Trophoblast cell (in vitro differentiated cells and primary cell): ENCODE measurements at regions not wholly inside any gene's neighbourhood (a gene's known extent, or its start where the extent isn't known, plus 50 kb on each side); places are given as distances from the start of the nearest gene placed in this dataset.

ENCODE experiments used
- DNase-seq, 2 donors: peaks; one replicate each; pipeline ENCODE4 v3.0.0-alpha.2; 2016
- H2AFZ ChIP-seq: 2 replicates; pipeline ENCODE4 v1.6.1; 2013; ENCODE audit warnings: low read length, moderate library complexity, mild to moderate bottlenecking; ENCODE audit not compliant: insufficient read depth, poor library complexity
- H2AK5ac ChIP-seq: 2 replicates; pipeline ENCODE4 v1.6.1; 2013; ENCODE audit warnings: mild to moderate bottlenecking, low read length
- H2BK120ac ChIP-seq: 2 replicates; pipeline ENCODE4 v1.6.1; 2013; ENCODE audit warnings: low read length, mild to moderate bottlenecking, moderate library complexity; ENCODE audit not compliant: insufficient read depth, poor library complexity
- H2BK12ac ChIP-seq: 2 replicates; pipeline ENCODE4 v1.6.1; 2013; ENCODE audit warnings: mild to moderate bottlenecking, low read length, moderate library complexity
- H2BK5ac ChIP-seq: 2 replicates; pipeline ENCODE4 v1.6.1; 2013; ENCODE audit warnings: low read length, low read depth, moderate library complexity, mild to moderate bottlenecking; ENCODE audit not compliant: poor library complexity
- H3K14ac ChIP-seq: 2 replicates; pipeline ENCODE4 v1.6.1; 2013; ENCODE audit warnings: mild to moderate bottlenecking, low read length
- H3K18ac ChIP-seq: 2 replicates; pipeline ENCODE4 v1.6.1; 2013; ENCODE audit warnings: mild to moderate bottlenecking, low read length
- H3K23ac ChIP-seq: 2 replicates; pipeline ENCODE4 v1.6.1; 2013; ENCODE audit warnings: low read length
- H3K27ac ChIP-seq: 2 replicates; pipeline ENCODE4 v1.5.1; 2013; ENCODE audit warnings: low read depth, mild to moderate bottlenecking, inconsistent platforms, low read length, moderate library complexity
- H3K27me3 ChIP-seq: 2 replicates; pipeline ENCODE4 v1.6.1; 2013; ENCODE audit warnings: inconsistent platforms, mild to moderate bottlenecking, low read length, moderate library complexity; ENCODE audit not compliant: insufficient read depth
- H3K36me3 ChIP-seq, 2 experiments: 1 replicate in 1 of 2; 2 replicates in 1 of 2; pipeline ENCODE4 v1.6.1; 2013; ENCODE audit warnings: low read length in 2 of 2, mild to moderate bottlenecking in 2 of 2, moderate library complexity in 1 of 2; ENCODE audit not compliant: insufficient read depth in 2 of 2, control insufficient read depth in 1 of 2
- H3K4ac ChIP-seq: 2 replicates; pipeline ENCODE4 v1.6.1; 2013; ENCODE audit warnings: low read depth, mild to moderate bottlenecking, low read length, moderate library complexity
- H3K4me1 ChIP-seq, 2 experiments: 1 replicate in 1 of 2; 2 replicates in 1 of 2; pipeline ENCODE4 v1.6.1; 2013; ENCODE audit warnings: low read length in 2 of 2, mild to moderate bottlenecking in 2 of 2, moderate library complexity in 1 of 2; ENCODE audit not compliant: insufficient read depth in 2 of 2, control insufficient read depth in 1 of 2
- H3K4me2 ChIP-seq: 2 replicates; pipeline ENCODE4 v1.6.1; 2013; ENCODE audit warnings: inconsistent platforms, mild to moderate bottlenecking, low read length, moderate library complexity
- H3K4me3 ChIP-seq: 2 replicates; pipeline ENCODE4 v1.5.1; 2013; ENCODE audit warnings: mild to moderate bottlenecking, low read depth, low read length, inconsistent platforms
- H3K79me1 ChIP-seq: one replicate; pipeline ENCODE4 v1.6.1; 2013; ENCODE audit warnings: low read length
- H3K79me2 ChIP-seq: 2 replicates; pipeline ENCODE4 v1.6.1; 2013; ENCODE audit warnings: low read length, mild to moderate bottlenecking; ENCODE audit not compliant: control insufficient read depth, insufficient read depth, poor library complexity
- H3K9ac ChIP-seq: 2 replicates; pipeline ENCODE4 v1.6.1; 2013; ENCODE audit warnings: mild to moderate bottlenecking, low read length
- H3K9me3 ChIP-seq: 2 replicates; pipeline ENCODE4 v1.6.1; 2013; ENCODE audit warnings: low read depth, mild to moderate bottlenecking, control low read depth, inconsistent platforms, low read length; ENCODE audit not compliant: insufficient read depth
- H4K12ac ChIP-seq: 2 replicates; pipeline ENCODE4 v1.6.1; 2013; ENCODE audit warnings: low read depth, mild to moderate bottlenecking, low read length, moderate library complexity
- H4K8ac ChIP-seq: 2 replicates; pipeline ENCODE4 v1.6.1; 2013; ENCODE audit warnings: low read depth, mild to moderate bottlenecking, low read length, moderate library complexity
- H4K91ac ChIP-seq: one replicate; pipeline ENCODE4 v1.6.1; 2013; ENCODE audit warnings: low read depth, mild to moderate bottlenecking, low read length, moderate library complexity
- WGBS: extraction: QIAGEN DNeasy Blood & Tissue Kit; methylation state at CpG from one replicate; pipeline ENCODE4 v1.1.7; 2013; ENCODE audit warnings: missing lambda C conversion rate; ENCODE audit not compliant: insufficient read length, insufficient coverage; ENCODE audit errors: extremely low coverage; 5-methylcytosine and 5-hydroxymethylcytosine counted together

- no peak overlapping the region for H4K91ac ChIP-seq
- no peak overlapping the region for H2BK120ac ChIP-seq
- no peak overlapping the region for H3K9ac ChIP-seq
- no peak overlapping the region for H3K4me2 ChIP-seq
- no peaks in the 10 kb centered on the region for H3K79me2 ChIP-seq
- H3K14ac ChIP-seq = no peak overlapping the region
- no peak overlapping the region for H4K12ac ChIP-seq
- no peak overlapping the region for H3K4ac ChIP-seq
- H3K36me3 ChIP-seq = no peaks in the 10 kb centered on the region
- H2AFZ ChIP-seq = no peak overlapping the region
- H3K9me3 ChIP-seq = no peaks in the 10 kb centered on the region
- peaks cover 2% of the 10 kb centered on the region for H3K79me1 ChIP-seq
- no peak overlapping the region for H3K27ac ChIP-seq
- H3K23ac ChIP-seq = no peak overlapping the region
- no peak for DNase-seq
- no peak overlapping the region for H2BK5ac ChIP-seq
- no peak overlapping the region for H3K18ac ChIP-seq
- H3K4me1 ChIP-seq = peaks cover 0 to 5% of the 10 kb centered on the region in 2 experiments
- H3K27me3 ChIP-seq = no peaks in the 10 kb centered on the region
- no peak overlapping the region for H3K4me3 ChIP-seq
- no peak overlapping the region for H2AK5ac ChIP-seq
- H2BK12ac ChIP-seq = no peak overlapping the region
- H4K8ac ChIP-seq = no peak overlapping the region
Measured at GRCh38 chr20:39944861-39945260, 744.2 kb downstream of the MAFB start.

GRCh38 chr20:39943336-39943735 is 745.7 kb downstream of the MAFB start:
- Histone ChIP-seq H4K12ac (no peak overlapping the region), H3K4me3 (no peak overlapping the region), H3K18ac (no peak overlapping the region), H2BK12ac (no peak overlapping the region), H3K4me2 (no peak overlapping the region), H3K9ac (no peak overlapping the region), H2BK120ac (no peak overlapping the region), H3K27ac (no peak overlapping the region), H2AK5ac (no peak overlapping the region), H3K27me3 (no peaks in the 10 kb centered on the region), H2AFZ (no peak overlapping the region), H3K9me3 (no peaks in the 10 kb centered on the region), H3K14ac (no peak overlapping the region), H3K79me1 (peaks cover 2% of the 10 kb centered on the region), H2BK5ac (no peak overlapping the region), H3K4me1 (peaks cover 0 to 5% of the 10 kb centered on the region in 2 experiments), H3K36me3 (no peaks in the 10 kb centered on the region), H4K8ac (no peak overlapping the region), H4K91ac (no peak overlapping the region), H3K79me2 (no peaks in the 10 kb centered on the region), H3K23ac (no peak overlapping the region), H3K4ac (no peak overlapping the region)
- no CpG with 5 or more reads among the region's 6 CpGs for WGBS
- DNase-seq = peak in 1 of 2 donors; percentile 16

- Histone ChIP-seq H3K18ac (no peak overlapping the region), H2AK5ac (no peak overlapping the region), H2BK12ac (no peak overlapping the region), H2AFZ (no peak overlapping the region), H3K4me3 (no peak overlapping the region), H4K8ac (no peak overlapping the region), H3K4ac (no peak overlapping the region), H3K36me3 (no peaks in the 10 kb centered on the region), H3K9ac (no peak overlapping the region), H3K14ac (no peak overlapping the region), H3K27ac (no peak overlapping the region), H3K79me1 (peaks cover 2% of the 10 kb centered on the region), H3K9me3 (no peaks in the 10 kb centered on the region), H2BK5ac (no peak overlapping the region), H4K91ac (no peak overlapping the region), H4K12ac (no peak overlapping the region), H3K23ac (no peak overlapping the region), H3K4me2 (no peak overlapping the region), H3K4me1 (peaks cover 0 to 3% of the 10 kb centered on the region in 2 experiments), H3K27me3 (no peaks in the 10 kb centered on the region), H2BK120ac (no peak overlapping the region), H3K79me2 (no peaks in the 10 kb centered on the region)
- no CpG with 5 or more reads among the region's 1 CpG for WGBS
- no peak for DNase-seq
Measured at GRCh38 chr20:39941245-39941644, 747.8 kb downstream of the MAFB start.

DNA sequence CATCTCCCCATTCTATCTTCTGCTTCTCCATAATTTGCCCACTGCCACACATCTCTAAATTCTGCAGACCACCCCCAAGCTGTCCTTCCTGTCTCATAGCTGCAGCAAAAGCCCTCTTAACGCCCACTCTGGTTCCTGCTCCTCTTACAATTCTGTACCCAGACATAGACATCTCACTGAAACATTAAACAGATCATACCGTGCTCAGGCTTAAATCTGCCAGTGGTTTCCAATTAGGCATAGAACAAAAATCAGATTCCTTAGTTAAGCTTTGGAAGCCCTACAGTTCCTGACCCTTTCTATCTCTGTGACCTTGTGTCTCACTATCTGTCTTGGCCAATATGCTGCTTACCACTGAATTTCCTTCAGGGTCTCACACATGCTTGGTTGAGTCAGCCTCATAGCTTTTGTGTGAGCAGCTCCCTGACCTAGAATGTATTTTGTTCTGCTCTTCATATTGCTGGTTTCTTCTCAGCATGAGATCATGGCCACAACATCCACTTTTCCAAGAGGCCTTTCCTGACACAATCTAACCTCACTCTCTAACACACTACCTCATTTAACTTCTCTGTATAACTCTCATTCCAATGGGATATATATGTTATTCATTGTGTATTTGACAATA is 749.7 kb downstream of the MAFB start:
- Histone ChIP-seq H3K27me3 (no peaks in the 10 kb centered on the region), H3K4me2 (no peak overlapping the region)
- WGBS = no CpG with 5 or more reads among the region's 2 CpGs

More for the DNA sequence above, 749.7 kb downstream of the MAFB start:
- H2AK5ac ChIP-seq = no peak overlapping the region
- no peaks in the 10 kb centered on the region for H3K79me2 ChIP-seq
- H2AFZ ChIP-seq = no peak overlapping the region
- no peak overlapping the region for H3K9ac ChIP-seq
- no peak overlapping the region for H2BK5ac ChIP-seq
- H4K12ac ChIP-seq = no peak overlapping the region
- no peak for DNase-seq
- H3K14ac ChIP-seq = no peak overlapping the region
- no peak overlapping the region for H4K8ac ChIP-seq
- H3K79me1 ChIP-seq = peaks cover 2% of the 10 kb centered on the region
- H3K4me3 ChIP-seq = no peak overlapping the region
- no peak overlapping the region for H2BK12ac ChIP-seq
- H2BK120ac ChIP-seq = no peak overlapping the region
- H3K23ac ChIP-seq = no peak overlapping the region
- H3K36me3 ChIP-seq = no peaks in the 10 kb centered on the region
- no peak overlapping the region for H4K91ac ChIP-seq
- no peaks in the 10 kb centered on the region for H3K9me3 ChIP-seq
- no peak overlapping the region for H3K18ac ChIP-seq
- no peak overlapping the region for H3K4ac ChIP-seq
- H3K4me1 ChIP-seq = no peaks in the 10 kb centered on the region
- no peak overlapping the region for H3K27ac ChIP-seq
